OCI-LY7 (cell line): ENCODE measurements at regions not wholly inside any gene's neighbourhood (a gene's known extent, or its start where the extent isn't known, plus 50 kb on each side); places are given as distances from the start of the nearest gene placed in this dataset.

Source experiments
- BruUV-seq: library from RNA; stranded (reverse); fragments of 400-500 nt; replicated peaks from 2 replicates; lab custom pipeline; 2021; lab: Mats Ljungman, UMichigan
- CTCF ChIA-PET: fragments of 300-600 bp; sonication (Branson Sonifier 250); formaldehyde crosslinking; loops from one replicate; lab custom pipeline; 2022; ENCODE audit warnings: antibody characterized with exemption; ENCODE audit not compliant: unreplicated experiment; lab: Charles Lee
- POLR2A ChIA-PET: fragments of 300-600 bp; sonication (Branson Sonifier 250); formaldehyde crosslinking; loops from one replicate; lab custom pipeline; 2022; ENCODE audit warnings: antibody characterized with exemption; lab: Charles Lee
- DNase-seq: peaks from one replicate; pipeline ENCODE4 v3.0.0-alpha.2; 2015; ENCODE audit warnings: low spot score
- H2AFZ ChIP-seq: fragments of 200-600 bp; sonication (generic), shearing (Covaris generic); 2 replicates; pipeline ENCODE4 v1.6.1; 2014; ENCODE audit warnings: mild to moderate bottlenecking, antibody characterized with exemption, low read length, moderate library complexity
- H3K27ac ChIP-seq: fragments of 200-600 bp; sonication (generic); 2 replicates; pipeline ENCODE4 v1.5.1; 2014; ENCODE audit warnings: mixed run types, low read depth, mild to moderate bottlenecking, moderate library complexity, low read length, inconsistent platforms; ENCODE audit not compliant: poor library complexity, severe bottlenecking
- H3K36me3 ChIP-seq: fragments of 200-600 bp; sonication (generic); 2 replicates; pipeline ENCODE4 v1.6.1; 2014; ENCODE audit warnings: mild to moderate bottlenecking, antibody characterized with exemption, low read length, moderate library complexity, mixed read lengths; ENCODE audit not compliant: insufficient read depth
- H3K4me1 ChIP-seq: fragments of 200-600 bp; sonication (generic); 2 replicates; pipeline ENCODE4 v1.5.1; 2014; ENCODE audit warnings: mild to moderate bottlenecking, low read length; ENCODE audit not compliant: insufficient read depth, poor library complexity, severe bottlenecking
- H3K4me2 ChIP-seq: fragments of 200-600 bp; sonication (generic); 2 replicates; pipeline ENCODE4 v1.6.1; 2014; ENCODE audit warnings: mild to moderate bottlenecking, low read length
- H3K4me3 ChIP-seq: fragments of 200-600 bp; sonication (generic); 2 replicates; pipeline ENCODE4 v1.5.1; 2014; ENCODE audit warnings: mild to moderate bottlenecking, low read depth, low read length; ENCODE audit not compliant: poor library complexity, severe bottlenecking
- H3K79me2 ChIP-seq: fragments of 200-600 bp; sonication (generic); 2 replicates; pipeline ENCODE4 v1.6.1; 2016; ENCODE audit warnings: low read depth, mild to moderate bottlenecking, low read length, moderate library complexity, mixed read lengths; ENCODE audit not compliant: insufficient read depth
- H3K9me2 ChIP-seq: fragments of 200-600 bp; sonication (generic); 2 replicates; pipeline ENCODE4 v1.6.1; 2016; ENCODE audit warnings: mild to moderate bottlenecking, low read length, mixed read lengths; ENCODE audit not compliant: insufficient read depth
- H3K9me3 ChIP-seq: fragments of 200-600 bp; sonication (generic); 2 replicates; pipeline ENCODE4 v1.6.1; 2014; ENCODE audit warnings: mild to moderate bottlenecking, mixed run types, low read length, mixed read lengths
- H4K20me1 ChIP-seq: fragments of 200-600 bp; sonication (generic); 2 replicates; pipeline ENCODE4 v1.6.1; 2014; ENCODE audit warnings: mild to moderate bottlenecking, antibody characterized with exemption, low read length, moderate library complexity, mixed read lengths; ENCODE audit not compliant: insufficient read depth
- EZH2phosphoT487 ChIP-seq: fragments of 200-600 bp; sonication (generic); IDR thresholded peaks from 2 replicates; pipeline ENCODE4 v1.6.1; 2018; ENCODE audit warnings: low read depth, borderline replicate concordance, mild to moderate bottlenecking, mixed run types, antibody characterized with exemption, low read length, moderate library complexity, mixed read lengths
- intact Hi-C: fragments of 100-400 bp; cut with micrococcal nuclease; formaldehyde crosslinking; loops from one replicate; pipeline ENCODE4 v1.10.0; 2022; ENCODE audit not compliant: unreplicated experiment
- TF ChIP-seq, protein P1 (sequence below): fragments of 200-600 bp; sonication (generic); conservative IDR thresholded peaks from 2 replicates; pipeline ENCODE4 v1.5.1; 2014; ENCODE audit warnings: mild to moderate bottlenecking, antibody characterized with exemption, low read length, moderate library complexity, mixed read lengths

DNA sequence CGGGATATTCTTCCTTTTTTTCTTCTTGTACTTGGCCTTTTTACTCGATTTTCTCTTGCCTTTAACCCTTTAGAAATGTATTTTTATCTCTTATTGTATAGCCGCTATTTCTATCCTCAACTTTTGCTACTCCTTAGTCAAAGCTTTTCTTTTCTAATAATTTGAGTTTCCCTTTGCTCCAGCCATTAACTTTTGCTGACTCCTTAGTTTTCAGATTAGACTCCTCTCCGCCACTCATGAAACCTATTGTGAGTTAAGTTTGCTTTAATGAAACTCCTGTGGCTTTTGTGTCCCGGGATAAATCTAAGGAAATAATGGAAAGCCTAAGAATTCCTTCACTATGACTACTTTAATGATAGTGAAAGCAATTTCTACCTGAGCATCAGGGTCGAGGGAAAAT is 590.3 kb upstream of the CITED2 start:
- Histone ChIP-seq H3K36me3 (no peaks in the 10 kb centered on the region), H3K9me2 (no peaks in the 10 kb centered on the region), H3K4me2 (no peak overlapping the region), H3K4me1 (no peaks in the 10 kb centered on the region), H3K4me3 (no peak overlapping the region), H4K20me1 (no peaks in the 10 kb centered on the region), H2AFZ (no peak overlapping the region), H3K27ac (no peak overlapping the region), H3K79me2 (no peaks in the 10 kb centered on the region), H3K9me3 (no peaks in the 10 kb centered on the region)
- BruUV-seq: no TSS peak
- TF ChIP-seq EZH2phosphoT487: no peak
- TF ChIP-seq, protein P1, sequence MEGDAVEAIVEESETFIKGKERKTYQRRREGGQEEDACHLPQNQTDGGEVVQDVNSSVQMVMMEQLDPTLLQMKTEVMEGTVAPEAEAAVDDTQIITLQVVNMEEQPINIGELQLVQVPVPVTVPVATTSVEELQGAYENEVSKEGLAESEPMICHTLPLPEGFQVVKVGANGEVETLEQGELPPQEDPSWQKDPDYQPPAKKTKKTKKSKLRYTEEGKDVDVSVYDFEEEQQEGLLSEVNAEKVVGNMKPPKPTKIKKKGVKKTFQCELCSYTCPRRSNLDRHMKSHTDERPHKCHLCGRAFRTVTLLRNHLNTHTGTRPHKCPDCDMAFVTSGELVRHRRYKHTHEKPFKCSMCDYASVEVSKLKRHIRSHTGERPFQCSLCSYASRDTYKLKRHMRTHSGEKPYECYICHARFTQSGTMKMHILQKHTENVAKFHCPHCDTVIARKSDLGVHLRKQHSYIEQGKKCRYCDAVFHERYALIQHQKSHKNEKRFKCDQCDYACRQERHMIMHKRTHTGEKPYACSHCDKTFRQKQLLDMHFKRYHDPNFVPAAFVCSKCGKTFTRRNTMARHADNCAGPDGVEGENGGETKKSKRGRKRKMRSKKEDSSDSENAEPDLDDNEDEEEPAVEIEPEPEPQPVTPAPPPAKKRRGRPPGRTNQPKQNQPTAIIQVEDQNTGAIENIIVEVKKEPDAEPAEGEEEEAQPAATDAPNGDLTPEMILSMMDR: no peak
- DNase-seq: no peak
- POLR2A ChIA-PET: interaction anchor here (0.6 to 0.7 kb wide), 3 partner anchors 10 to 1200 kb away, joined by 3 read pairs; no protein-coding TSS in a partner anchor
- intact Hi-C loops: no loop called here
- CTCF ChIA-PET: no interaction called here

DNA sequence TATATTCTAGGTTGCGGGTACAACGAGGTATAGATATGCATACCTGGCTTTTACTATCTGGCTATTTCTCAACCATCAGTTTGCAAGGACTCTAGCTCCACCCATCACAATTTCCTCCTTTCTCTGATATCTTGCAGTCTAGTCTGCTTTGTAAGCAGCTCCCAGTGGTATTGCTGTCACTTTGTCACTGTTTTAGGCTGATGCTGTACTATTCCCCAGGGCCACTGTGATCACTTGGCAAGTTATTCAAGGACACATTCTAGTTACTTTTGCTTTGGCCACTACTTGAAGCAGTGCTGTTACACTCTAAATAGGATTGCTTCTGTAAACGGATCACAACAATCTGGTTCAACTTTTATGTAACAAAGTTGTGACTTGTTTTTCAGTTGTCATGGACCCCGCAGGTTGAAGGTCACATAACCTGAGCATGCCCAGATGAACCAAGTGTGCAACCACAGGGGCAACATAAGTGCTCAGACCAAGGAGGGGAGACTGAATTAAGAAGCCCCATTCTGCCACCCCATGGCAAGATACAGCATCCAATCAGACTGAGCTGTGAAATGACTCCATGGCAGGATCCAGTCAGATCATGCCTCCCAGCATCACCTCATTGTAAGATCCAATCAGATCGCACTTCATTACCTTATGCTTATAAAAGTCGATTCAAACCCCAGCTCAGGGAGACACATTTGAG is 588.4 kb upstream of the CITED2 start:
- Histone ChIP-seq H2AFZ (no peak overlapping the region), H3K9me3 (no peaks in the 10 kb centered on the region), H3K4me1 (no peaks in the 10 kb centered on the region), H3K79me2 (no peaks in the 10 kb centered on the region), H3K27ac (no peak overlapping the region), H3K9me2 (no peaks in the 10 kb centered on the region), H4K20me1 (no peaks in the 10 kb centered on the region), H3K4me2 (no peak overlapping the region), H3K4me3 (no peak overlapping the region), H3K36me3 (no peaks in the 10 kb centered on the region)
- ChIA-PET POLR2A (interaction anchor here (0.6 kb wide), 1 partner anchor 912 kb away, joined by 5 read pairs; no protein-coding TSS in a partner anchor), CTCF (interaction anchor here (0.6 kb wide), 1 partner anchor 43 kb away, joined by 3 read pairs; no protein-coding TSS in a partner anchor)
- no peak for DNase-seq
- intact Hi-C loops: no loop called here
- no TSS peak for BruUV-seq
- TF ChIP-seq, protein P1: no peak
- no peak for TF ChIP-seq EZH2phosphoT487

DNA sequence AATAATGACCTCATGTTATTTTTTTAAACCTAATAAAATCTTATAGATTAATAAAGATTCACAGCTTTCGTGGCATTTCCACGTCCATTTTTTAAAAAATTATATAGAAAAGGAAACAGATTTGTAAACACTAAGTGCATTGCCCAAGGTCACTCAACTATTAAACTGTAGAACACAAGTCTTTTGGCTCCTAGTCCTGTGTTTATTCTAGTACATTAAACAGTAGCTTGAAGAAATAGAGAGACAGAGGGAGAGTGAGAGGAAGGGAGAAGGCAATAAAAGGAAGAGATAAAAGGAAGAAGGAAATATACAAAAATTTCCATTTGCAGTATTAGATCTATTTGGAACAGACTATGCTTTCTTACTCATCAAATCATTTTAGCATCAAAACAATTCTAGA is 586.7 kb upstream of the CITED2 start:
- TF ChIP-seq, protein P1: no peak
- Histone ChIP-seq H3K9me3 (no peaks in the 10 kb centered on the region), H3K4me1 (no peaks in the 10 kb centered on the region), H3K4me2 (no peak overlapping the region), H4K20me1 (no peaks in the 10 kb centered on the region), H3K79me2 (no peaks in the 10 kb centered on the region), H3K27ac (no peak overlapping the region), H3K4me3 (no peak overlapping the region), H2AFZ (no peak overlapping the region), H3K36me3 (no peaks in the 10 kb centered on the region), H3K9me2 (no peaks in the 10 kb centered on the region)
- BruUV-seq: no TSS peak
- POLR2A ChIA-PET: no interaction called here
- DNase-seq: no peak
- CTCF ChIA-PET: no interaction called here
- intact Hi-C loops: no loop called here
